ENCODE measurements at regions not wholly inside any gene's neighbourhood (a gene's known extent, or its start where the extent isn't known, plus 50 kb on each side); places are given as distances from the start of the nearest gene placed in this dataset.
"Not testable (repeated sequence)": the region's sequence is repeated elsewhere in the genome, so short reads cannot be mapped to it uniquely, and the experiment has no call there.

- TF ChIP-seq FOXA1 (IDR thresholded peaks at IDR 0.05); BHLHE40 (IDR thresholded peaks at IDR 0.05; ENCODE audit: borderline replicate concordance); SUZ12 (IDR thresholded peaks at IDR 0.05); TARDBP (IDR thresholded peaks at IDR 0.05); LEF1 (IDR thresholded peaks at IDR 0.05; ENCODE audit: borderline replicate concordance); SP1 (IDR thresholded peaks at IDR 0.05); ZNF384 (IDR thresholded peaks at IDR 0.05); NFRKB (IDR thresholded peaks at IDR 0.05): not testable (repeated sequence)
- TF ChIP-seq, protein P1, sequence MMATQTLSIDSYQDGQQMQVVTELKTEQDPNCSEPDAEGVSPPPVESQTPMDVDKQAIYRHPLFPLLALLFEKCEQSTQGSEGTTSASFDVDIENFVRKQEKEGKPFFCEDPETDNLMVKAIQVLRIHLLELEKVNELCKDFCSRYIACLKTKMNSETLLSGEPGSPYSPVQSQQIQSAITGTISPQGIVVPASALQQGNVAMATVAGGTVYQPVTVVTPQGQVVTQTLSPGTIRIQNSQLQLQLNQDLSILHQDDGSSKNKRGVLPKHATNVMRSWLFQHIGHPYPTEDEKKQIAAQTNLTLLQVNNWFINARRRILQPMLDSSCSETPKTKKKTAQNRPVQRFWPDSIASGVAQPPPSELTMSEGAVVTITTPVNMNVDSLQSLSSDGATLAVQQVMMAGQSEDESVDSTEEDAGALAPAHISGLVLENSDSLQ (IDR thresholded peaks at IDR 0.05), result not testable (repeated sequence)
Observed at GRCh38 chr13:83755210-83755609, 127.1 kb downstream of the SLITRK1 start.
